Type B pancreatic cell (in vitro differentiated cells): ENCODE measurements at regions not wholly inside any gene's neighbourhood (a gene's known extent, or its start where the extent isn't known, plus 50 kb on each side); places are given as distances from the start of the nearest gene placed in this dataset.

Experiments used
- DNase-seq: peaks from one replicate; pipeline ENCODE4 v3.0.0; 2021; ENCODE audit warnings: mixed read lengths; ENCODE audit not compliant: unreplicated experiment; ENCODE audit errors: extremely low spot score
- H3K27ac Mint-ChIP-seq: 2 replicates; pipeline ENCODE4 v1.8.0; 2021; ENCODE audit warnings: mild to moderate bottlenecking, mixed read lengths
- H3K27me3 Mint-ChIP-seq: 2 replicates; pipeline ENCODE4 v1.8.0; 2021; ENCODE audit warnings: mixed read lengths
- H3K36me3 Mint-ChIP-seq: 2 replicates; pipeline ENCODE4 v1.8.0; 2021; ENCODE audit warnings: mixed read lengths
- H3K4me1 Mint-ChIP-seq: one replicate; pipeline ENCODE4 v1.8.0; 2021; ENCODE audit warnings: mixed read lengths; ENCODE audit not compliant: unreplicated experiment
- H3K4me3 Mint-ChIP-seq: 2 replicates; pipeline ENCODE4 v1.8.0; 2021; ENCODE audit warnings: mild to moderate bottlenecking, mixed read lengths
- H3K9me3 Mint-ChIP-seq: 2 replicates; pipeline ENCODE4 v1.8.0; 2021; ENCODE audit warnings: mixed read lengths
- CTCF ChIP-seq: fragments of 200-600 bp; sonication (generic); conservative IDR thresholded peaks from 2 replicates; pipeline ENCODE4 v1.5.0; 2021; ENCODE audit warnings: antibody characterized with exemption, mild to moderate bottlenecking

GRCh38 chrX:10074241-10074941 is 82.4 kb upstream of the CLCN4 start:
- H3K27ac Mint-ChIP-seq, result no peak overlapping the region
- H3K4me3 Mint-ChIP-seq, result no peak overlapping the region
- TF ChIP-seq CTCF, result no peak
- no peaks in the 10 kb centered on the region for H3K4me1 Mint-ChIP-seq
- no peaks in the 10 kb centered on the region for H3K27me3 Mint-ChIP-seq
- no peak for DNase-seq
- peaks cover 6% of the 10 kb centered on the region for H3K36me3 Mint-ChIP-seq
- H3K9me3 Mint-ChIP-seq, result peaks cover 4% of the 10 kb centered on the region

GRCh38 chrX:10076765-10077164 is 80.0 kb upstream of the CLCN4 start:
- no peak for TF ChIP-seq CTCF
- Mint-ChIP-seq H3K27ac (no peak overlapping the region), H3K4me3 (no peak overlapping the region), H3K27me3 (no peaks in the 10 kb centered on the region), H3K9me3 (peaks cover 4% of the 10 kb centered on the region), H3K36me3 (peaks cover 2% of the 10 kb centered on the region), H3K4me1 (no peaks in the 10 kb centered on the region)
- no peak for DNase-seq

GRCh38 chrX:10077425-10078188 is 79.2 kb upstream of the CLCN4 start:
- Mint-ChIP-seq H3K4me1 (no peaks in the 10 kb centered on the region), H3K27ac (no peak overlapping the region), H3K36me3 (no peaks in the 10 kb centered on the region), H3K9me3 (peaks cover 4% of the 10 kb centered on the region), H3K4me3 (no peak overlapping the region), H3K27me3 (no peaks in the 10 kb centered on the region)
- no peak for TF ChIP-seq CTCF
- no peak for DNase-seq

- Mint-ChIP-seq H3K27me3 (no peaks in the 10 kb centered on the region), H3K27ac (no peak overlapping the region), H3K4me3 (no peak overlapping the region), H3K4me1 (no peaks in the 10 kb centered on the region), H3K9me3 (peaks cover 4% of the 10 kb centered on the region), H3K36me3 (no peaks in the 10 kb centered on the region)
- no peak for DNase-seq
- TF ChIP-seq CTCF, result no peak
Observed at GRCh38 chrX:10078266-10078665, 78.5 kb upstream of the CLCN4 start.

- Mint-ChIP-seq H3K36me3 (no peaks in the 10 kb centered on the region), H3K27me3 (no peaks in the 10 kb centered on the region), H3K4me3 (no peak overlapping the region), H3K4me1 (no peaks in the 10 kb centered on the region), H3K27ac (no peak overlapping the region), H3K9me3 (peaks cover 4% of the 10 kb centered on the region)
- DNase-seq, result no peak
- no peak for TF ChIP-seq CTCF
Observed at GRCh38 chrX:10079231-10079630, 77.5 kb upstream of the CLCN4 start.
